ENCODE measurements at regions not wholly inside any gene's neighbourhood (a gene's known extent, or its start where the extent isn't known, plus 50 kb on each side); places are given as distances from the start of the nearest gene placed in this dataset.

- no peak for DNase-seq (ENCODE audit: low spot score)
Observed at GRCh38 chr10:111921821-111922220, 261.7 kb downstream of the GPAM start.

- DNase-seq (ENCODE audit: low spot score): no peak
Observed at GRCh38 chr10:111923032-111923431, 260.5 kb downstream of the GPAM start.

GRCh38 chr10:111926286-111926685 lies 257.3 kb downstream of the GPAM start:
- DNase-seq (ENCODE audit: low spot score): no peak

GRCh38 chr10:111933937-111934336 lies 249.6 kb downstream of the GPAM start:
- DNase-seq (ENCODE audit: low spot score): no peak

- DNase-seq (ENCODE audit: low spot score): no peak
Observed at GRCh38 chr10:111934931-111935330, 248.6 kb downstream of the GPAM start.

GRCh38 chr10:111936143-111936542 lies 247.4 kb downstream of the GPAM start:
- no peak for DNase-seq (ENCODE audit: low spot score)

GRCh38 chr10:111944331-111944730 lies 239.2 kb downstream of the GPAM start:
- DNase-seq (ENCODE audit: low spot score): no peak

- no peak for DNase-seq (ENCODE audit: low spot score)
Observed at GRCh38 chr10:111953949-111954348, 229.6 kb downstream of the GPAM start.

- no peak for DNase-seq (ENCODE audit: low spot score)
Observed at GRCh38 chr10:111954386-111954785, 229.2 kb downstream of the GPAM start.

GRCh38 chr10:111956841-111957240 lies 226.7 kb downstream of the GPAM start:
- DNase-seq (ENCODE audit: low spot score): no peak

- DNase-seq (ENCODE audit: low spot score): no peak
Observed at GRCh38 chr10:111962951-111963350, 220.6 kb downstream of the GPAM start.

GRCh38 chr10:111967116-111967515 lies 216.4 kb downstream of the GPAM start:
- no peak for DNase-seq (ENCODE audit: low spot score)

- no peak for DNase-seq (ENCODE audit: low spot score)
Observed at GRCh38 chr10:111967547-111967946, 216.0 kb downstream of the GPAM start.

- DNase-seq (ENCODE audit: low spot score): no peak
Observed at GRCh38 chr10:111968647-111969046, 214.9 kb downstream of the GPAM start.

GRCh38 chr10:111970111-111970510 lies 213.5 kb downstream of the GPAM start:
- no peak for DNase-seq (ENCODE audit: low spot score)

GRCh38 chr10:111972109-111972508 lies 211.5 kb downstream of the GPAM start:
- DNase-seq (ENCODE audit: low spot score): no peak

GRCh38 chr10:111973306-111973705 lies 210.3 kb downstream of the GPAM start:
- peak; percentile 15 for DNase-seq (ENCODE audit: low spot score)

GRCh38 chr10:111973826-111974225 lies 209.7 kb downstream of the GPAM start:
- no peak for DNase-seq (ENCODE audit: low spot score)

- DNase-seq (ENCODE audit: low spot score): no peak
Observed at GRCh38 chr10:111974325-111974724, 209.2 kb downstream of the GPAM start.

- no peak for DNase-seq (ENCODE audit: low spot score)
Observed at GRCh38 chr10:111976557-111976956, 207.0 kb downstream of the GPAM start.

- no peak for DNase-seq (ENCODE audit: low spot score)
Observed at GRCh38 chr10:111984057-111984456, 199.5 kb downstream of the GPAM start.

- no peak for DNase-seq (ENCODE audit: low spot score)
Observed at GRCh38 chr10:111986079-111986478, 197.5 kb downstream of the GPAM start.

GRCh38 chr10:111988646-111989045 lies 194.9 kb downstream of the GPAM start:
- DNase-seq (ENCODE audit: low spot score): no peak

GRCh38 chr10:111989136-111989911 lies 194.2 kb downstream of the GPAM start:
- no peak for DNase-seq (ENCODE audit: low spot score)

Data from kidney capillary endothelial cell (primary cell).